ENCODE measurements at regions not wholly inside any gene's neighbourhood (a gene's known extent, or its start where the extent isn't known, plus 50 kb on each side); places are given as distances from the start of the nearest gene placed in this dataset.
"Not testable (repeated sequence)": the region's sequence is repeated elsewhere in the genome, so short reads cannot be mapped to it uniquely, and the experiment has no call there.

DNA sequence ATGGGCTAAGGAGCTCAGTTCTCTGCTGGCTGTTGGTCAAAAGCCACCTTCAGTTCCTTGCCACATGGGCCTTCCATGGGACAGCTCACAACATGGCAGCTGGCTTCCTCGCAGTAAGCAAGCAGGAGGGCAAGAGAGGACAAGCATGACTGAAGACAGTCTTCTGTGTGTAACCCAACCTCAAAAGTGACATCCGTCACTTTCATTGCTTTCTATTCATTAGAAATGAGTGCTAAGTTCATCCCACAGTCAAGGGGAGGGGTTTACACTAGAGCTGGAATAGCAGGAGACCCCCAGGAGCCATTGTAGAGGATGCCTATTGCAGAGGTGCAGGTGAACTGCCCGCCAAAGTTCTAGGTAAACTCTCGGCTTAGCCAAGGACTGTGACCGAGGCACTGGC lies 163.3 kb downstream of the NUFIP1 start:
- Histone ChIP-seq H3K9ac (ENCODE audit: low read length) (no peak overlapping the region), H3K27me3 (ENCODE audit: insufficient read depth, low read length) (no peaks in the 10 kb centered on the region), H3K79me2 (ENCODE audit: insufficient read depth, low read length) (no peaks in the 10 kb centered on the region), H4K20me1 (ENCODE audit: insufficient read depth, low read length) (no peaks in the 10 kb centered on the region), H3K4me1 (ENCODE audit: insufficient read depth, low read length, severe bottlenecking) (no peaks in the 10 kb centered on the region), H3K4me2 (ENCODE audit: low read length) (no peak overlapping the region), H3K9me3 (ENCODE audit: low read length) (no peaks in the 10 kb centered on the region), H3K4me3 (ENCODE audit: low read depth, low read length, poor library complexity, severe bottlenecking) (no peak overlapping the region), H3K27ac (ENCODE audit: low read depth, low read length, poor library complexity, severe bottlenecking) (no peak overlapping the region), H3K9me2 (ENCODE audit: low read depth, low read length) (no peaks in the 10 kb centered on the region), H3F3A (ENCODE audit: insufficient read depth, low read length) (no peaks in the 10 kb centered on the region), H2AFZ (ENCODE audit: low read length) (no peak overlapping the region), H3K36me3 (ENCODE audit: insufficient read depth, low read length) (no peaks in the 10 kb centered on the region)
- TF ChIP-seq EZH2 (IDR thresholded peaks at IDR 0.05; ENCODE audit: borderline replicate concordance, low read length), result no peak
- TF ChIP-seq, protein P1, sequence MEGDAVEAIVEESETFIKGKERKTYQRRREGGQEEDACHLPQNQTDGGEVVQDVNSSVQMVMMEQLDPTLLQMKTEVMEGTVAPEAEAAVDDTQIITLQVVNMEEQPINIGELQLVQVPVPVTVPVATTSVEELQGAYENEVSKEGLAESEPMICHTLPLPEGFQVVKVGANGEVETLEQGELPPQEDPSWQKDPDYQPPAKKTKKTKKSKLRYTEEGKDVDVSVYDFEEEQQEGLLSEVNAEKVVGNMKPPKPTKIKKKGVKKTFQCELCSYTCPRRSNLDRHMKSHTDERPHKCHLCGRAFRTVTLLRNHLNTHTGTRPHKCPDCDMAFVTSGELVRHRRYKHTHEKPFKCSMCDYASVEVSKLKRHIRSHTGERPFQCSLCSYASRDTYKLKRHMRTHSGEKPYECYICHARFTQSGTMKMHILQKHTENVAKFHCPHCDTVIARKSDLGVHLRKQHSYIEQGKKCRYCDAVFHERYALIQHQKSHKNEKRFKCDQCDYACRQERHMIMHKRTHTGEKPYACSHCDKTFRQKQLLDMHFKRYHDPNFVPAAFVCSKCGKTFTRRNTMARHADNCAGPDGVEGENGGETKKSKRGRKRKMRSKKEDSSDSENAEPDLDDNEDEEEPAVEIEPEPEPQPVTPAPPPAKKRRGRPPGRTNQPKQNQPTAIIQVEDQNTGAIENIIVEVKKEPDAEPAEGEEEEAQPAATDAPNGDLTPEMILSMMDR (IDR thresholded peaks at IDR 0.05; ENCODE audit: low read length), result no peak

DNA sequence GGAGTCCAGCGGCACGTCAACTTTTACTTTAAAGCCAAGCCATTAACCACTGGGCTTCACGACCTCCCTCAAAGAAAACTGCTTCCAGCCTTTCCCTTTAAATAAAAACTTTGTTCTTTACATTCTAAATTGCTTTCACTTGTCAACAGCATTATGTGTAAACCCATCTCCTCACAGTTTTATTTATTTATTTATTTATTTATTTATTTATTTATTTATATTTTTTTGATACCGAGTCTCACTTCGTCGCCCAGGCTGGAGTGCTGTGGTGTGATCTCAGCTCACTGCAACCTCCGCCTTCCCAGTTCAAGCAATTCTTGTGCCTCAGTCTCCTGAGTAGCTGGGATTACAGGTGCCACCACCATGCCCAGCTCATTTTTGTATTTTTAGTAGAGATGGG lies 165.7 kb downstream of the NUFIP1 start:
- H3K9me3 ChIP-seq (ENCODE audit: low read length); H3K79me2 ChIP-seq (ENCODE audit: insufficient read depth, low read length); H3K36me3 ChIP-seq (ENCODE audit: insufficient read depth, low read length); H3K9me2 ChIP-seq (ENCODE audit: low read depth, low read length); H3K27ac ChIP-seq (ENCODE audit: low read depth, low read length, poor library complexity, severe bottlenecking); H2AFZ ChIP-seq (ENCODE audit: low read length); H3K9ac ChIP-seq (ENCODE audit: low read length); H3K4me3 ChIP-seq (ENCODE audit: low read depth, low read length, poor library complexity, severe bottlenecking); H3K4me2 ChIP-seq (ENCODE audit: low read length); H4K20me1 ChIP-seq (ENCODE audit: insufficient read depth, low read length); H3K27me3 ChIP-seq (ENCODE audit: insufficient read depth, low read length); H3K4me1 ChIP-seq (ENCODE audit: insufficient read depth, low read length, severe bottlenecking); H3F3A ChIP-seq (ENCODE audit: insufficient read depth, low read length): not testable (repeated sequence)

DNA sequence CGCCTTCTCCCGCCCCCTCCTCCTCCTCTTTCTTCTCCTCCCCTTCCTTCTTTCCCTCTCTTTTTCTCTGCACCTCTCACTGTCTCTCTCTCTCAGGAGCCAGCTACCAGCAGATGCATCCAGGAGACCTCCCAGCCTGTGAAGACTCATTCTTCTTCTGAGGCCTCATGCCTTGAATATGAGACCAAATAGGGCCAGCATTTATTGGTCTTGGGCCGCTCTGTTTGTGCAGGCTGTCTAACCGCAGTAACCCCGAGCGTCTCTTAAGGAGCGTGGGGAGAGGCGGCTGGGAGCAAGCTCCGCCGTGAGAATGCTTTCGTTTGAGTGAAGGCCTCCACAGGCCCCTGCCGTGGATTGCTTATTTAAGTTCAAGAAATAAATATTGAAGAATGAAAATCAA lies 167.0 kb downstream of the NUFIP1 start:
- Histone ChIP-seq H3K27ac (ENCODE audit: low read depth, low read length, poor library complexity, severe bottlenecking) (no peak overlapping the region), H3K4me2 (ENCODE audit: low read length) (no peak overlapping the region)

DNA sequence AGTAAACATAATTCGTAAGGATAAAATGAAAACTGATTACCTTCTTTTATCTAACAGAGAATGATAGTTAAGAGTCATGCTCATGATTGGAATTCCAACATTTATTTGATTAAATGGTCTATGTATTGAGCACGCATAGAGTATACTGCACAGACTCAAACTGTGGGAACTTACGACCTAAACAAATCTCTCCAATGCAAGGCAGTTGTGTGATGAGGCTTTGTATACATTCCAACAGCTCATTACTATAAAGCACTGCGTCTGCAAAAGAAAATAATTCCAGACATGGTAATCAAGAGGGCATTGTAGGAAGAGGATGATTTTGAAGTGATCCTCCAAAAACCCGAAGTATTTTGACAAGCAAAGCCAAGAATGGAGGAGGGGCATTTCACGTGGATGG lies 169.5 kb downstream of the NUFIP1 start:
- Histone ChIP-seq H3K4me3 (ENCODE audit: low read depth, low read length, poor library complexity, severe bottlenecking) (no peak overlapping the region), H3K4me1 (ENCODE audit: insufficient read depth, low read length, severe bottlenecking) (no peaks in the 10 kb centered on the region), H3K36me3 (ENCODE audit: insufficient read depth, low read length) (no peaks in the 10 kb centered on the region), H3K27me3 (ENCODE audit: insufficient read depth, low read length) (no peaks in the 10 kb centered on the region), H3K9me3 (ENCODE audit: low read length) (no peaks in the 10 kb centered on the region), H3K27ac (ENCODE audit: low read depth, low read length, poor library complexity, severe bottlenecking) (no peak overlapping the region), H3K9ac (ENCODE audit: low read length) (no peak overlapping the region), H3K79me2 (ENCODE audit: insufficient read depth, low read length) (no peaks in the 10 kb centered on the region), H3K9me2 (ENCODE audit: low read depth, low read length) (no peaks in the 10 kb centered on the region), H4K20me1 (ENCODE audit: insufficient read depth, low read length) (no peaks in the 10 kb centered on the region), H3K4me2 (ENCODE audit: low read length) (no peak overlapping the region), H2AFZ (ENCODE audit: low read length) (no peak overlapping the region), H3F3A (ENCODE audit: insufficient read depth, low read length) (no peaks in the 10 kb centered on the region)
- TF ChIP-seq, protein P1 (IDR thresholded peaks at IDR 0.05; ENCODE audit: low read length), result no peak
- no peak for TF ChIP-seq EZH2 (IDR thresholded peaks at IDR 0.05; ENCODE audit: borderline replicate concordance, low read length)

More for the DNA sequence above, 167.0 kb downstream of the NUFIP1 start:
- no peaks in the 10 kb centered on the region for H3K79me2 ChIP-seq (ENCODE audit: insufficient read depth, low read length)
- no peak overlapping the region for H2AFZ ChIP-seq (ENCODE audit: low read length)
- H3K4me3 ChIP-seq (ENCODE audit: low read depth, low read length, poor library complexity, severe bottlenecking), result no peak overlapping the region
- no peaks in the 10 kb centered on the region for H3K36me3 ChIP-seq (ENCODE audit: insufficient read depth, low read length)
- no peaks in the 10 kb centered on the region for H3K27me3 ChIP-seq (ENCODE audit: insufficient read depth, low read length)
- H4K20me1 ChIP-seq (ENCODE audit: insufficient read depth, low read length), result no peaks in the 10 kb centered on the region
- no peak for TF ChIP-seq EZH2 (IDR thresholded peaks at IDR 0.05; ENCODE audit: borderline replicate concordance, low read length)
- TF ChIP-seq, protein P1 (IDR thresholded peaks at IDR 0.05; ENCODE audit: low read length), result no peak
- H3F3A ChIP-seq (ENCODE audit: insufficient read depth, low read length), result no peaks in the 10 kb centered on the region
- no peaks in the 10 kb centered on the region for H3K4me1 ChIP-seq (ENCODE audit: insufficient read depth, low read length, severe bottlenecking)
- H3K9me3 ChIP-seq (ENCODE audit: low read length), result no peaks in the 10 kb centered on the region
- H3K9ac ChIP-seq (ENCODE audit: low read length), result no peak overlapping the region
- H3K9me2 ChIP-seq (ENCODE audit: low read depth, low read length), result no peaks in the 10 kb centered on the region

All from OCI-LY1 (cell line).